NCI-H510A (cell line): ENCODE measurements at regions not wholly inside any gene's neighbourhood (a gene's known extent, or its start where the extent isn't known, plus 50 kb on each side); places are given as distances from the start of the nearest gene placed in this dataset.

Experiments used
- DNase-seq: peaks from one replicate; lab custom pipeline; 2025; lab: John Stamatoyannopoulos, UW

- DNase-seq = no peak
Measured at GRCh38 chr3:55242921-55243320, 244.2 kb downstream of the WNT5A start.

GRCh38 chr3:55241098-55241497 is 246.0 kb downstream of the WNT5A start:
- DNase-seq = no peak

DNA sequence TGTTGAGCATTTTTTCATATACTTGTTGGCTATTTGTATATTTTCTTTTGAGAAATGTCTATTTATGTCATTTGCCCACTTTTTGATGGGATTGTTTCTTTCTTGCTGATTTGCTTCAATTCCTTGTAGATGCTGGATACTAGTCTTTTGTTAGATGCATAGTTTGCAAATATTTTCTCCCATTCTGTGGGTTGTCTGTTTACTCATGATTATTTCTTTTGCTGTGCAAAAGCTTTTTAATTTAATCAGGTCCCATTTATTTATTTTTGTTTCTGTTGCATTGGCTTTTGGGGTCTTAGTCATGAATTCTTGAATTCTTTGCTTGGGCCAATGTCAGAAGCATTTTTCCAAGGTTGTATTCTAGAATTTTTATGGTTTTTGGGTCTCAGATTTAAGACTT is 251.7 kb downstream of the WNT5A start:
- DNase-seq = no peak

- no peak for DNase-seq
Measured at GRCh38 chr3:55226696-55227095, 260.4 kb downstream of the WNT5A start.

DNA sequence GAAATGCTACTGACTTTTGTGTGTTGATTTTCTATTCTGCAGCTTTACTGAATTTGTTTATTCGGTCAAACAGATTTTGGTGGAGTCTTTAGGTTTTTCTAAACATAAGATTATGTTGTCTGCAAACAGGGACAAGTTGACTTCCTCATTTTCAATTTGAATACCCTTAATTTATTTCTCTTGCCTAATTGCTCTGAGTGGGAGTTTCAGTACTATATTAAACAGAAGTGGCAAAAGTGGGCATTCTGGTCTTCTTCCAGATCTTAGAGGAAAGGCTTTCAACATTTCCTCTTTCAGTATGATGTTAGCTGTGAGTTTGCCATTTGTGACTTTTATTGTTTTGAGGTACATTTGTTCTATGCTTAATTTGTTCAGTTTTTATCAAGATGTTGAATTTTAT is 268.5 kb downstream of the WNT5A start:
- DNase-seq = no peak

GRCh38 chr3:55207744-55208143 is 279.4 kb downstream of the WNT5A start:
- no peak for DNase-seq

DNA sequence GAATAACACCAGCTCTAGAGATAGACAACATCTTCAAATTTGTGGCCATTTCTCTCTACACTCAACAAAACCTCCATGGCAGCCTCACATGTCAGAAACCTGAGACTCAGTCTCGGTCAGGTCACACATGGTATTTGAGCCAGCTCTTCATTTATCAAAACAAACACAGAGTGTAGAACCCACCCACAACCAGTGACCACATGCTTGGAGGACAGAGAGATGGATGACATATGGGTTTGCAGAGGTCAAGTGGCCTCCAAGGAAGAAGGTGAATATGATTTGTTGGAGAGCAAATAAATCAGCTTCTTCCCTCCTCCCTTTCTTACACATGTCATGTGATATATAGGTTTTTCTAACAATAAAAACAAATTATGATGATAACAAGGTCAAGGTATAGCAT is 278.1 kb upstream of the LRTM1 start:
- no peak for DNase-seq

GRCh38 chr3:55204417-55204816 is 276.6 kb upstream of the LRTM1 start:
- DNase-seq = no peak

- no peak for DNase-seq
Measured at GRCh38 chr3:55203546-55203945, 275.7 kb upstream of the LRTM1 start.

- no peak for DNase-seq
Measured at GRCh38 chr3:55203006-55203405, 275.1 kb upstream of the LRTM1 start.

DNA sequence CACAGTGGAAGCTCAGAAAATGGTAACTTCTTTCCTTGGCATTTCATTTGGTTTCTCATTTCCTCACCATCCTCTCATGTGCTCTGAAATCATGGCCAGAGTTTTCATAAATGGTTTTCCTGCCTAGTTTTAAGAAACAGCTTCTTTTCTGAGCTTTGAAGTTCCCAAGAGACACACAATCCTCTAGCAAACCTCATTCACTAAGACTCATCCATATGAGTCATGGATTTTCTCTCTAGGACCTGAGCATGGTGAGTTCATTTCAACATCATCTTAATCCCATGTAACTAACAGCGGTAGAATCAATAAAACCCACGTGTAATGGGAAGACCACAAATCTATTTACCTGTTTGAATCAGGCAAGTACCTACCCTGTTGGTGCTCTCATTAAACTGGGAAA is 274.5 kb upstream of the LRTM1 start:
- no peak for DNase-seq

- no peak for DNase-seq
Measured at GRCh38 chr3:55201779-55202178, 273.9 kb upstream of the LRTM1 start.

DNA sequence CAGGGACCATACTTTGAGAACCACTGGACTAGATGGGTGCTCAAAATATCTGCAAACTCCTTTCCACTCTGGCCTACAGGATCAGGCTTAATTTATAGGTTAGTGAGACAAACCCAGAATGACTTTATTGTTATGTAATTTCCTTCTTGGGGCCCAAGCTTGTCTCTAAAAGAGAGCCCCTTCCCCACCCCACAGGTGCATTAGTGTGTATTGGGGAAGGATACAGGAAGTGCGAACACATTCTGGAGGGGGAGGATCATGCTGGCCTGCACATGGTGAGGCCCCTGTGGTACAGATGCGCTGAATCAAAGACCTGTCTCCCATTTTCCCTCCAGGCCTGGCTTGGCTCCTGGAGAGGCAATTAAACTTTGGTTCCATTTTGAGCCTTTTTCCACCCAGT is 273.0 kb upstream of the LRTM1 start:
- no peak for DNase-seq

- no peak for DNase-seq
Measured at GRCh38 chr3:55198554-55198953, 270.7 kb upstream of the LRTM1 start.

GRCh38 chr3:55197021-55197420 is 269.2 kb upstream of the LRTM1 start:
- DNase-seq = no peak

GRCh38 chr3:55196495-55196894 is 268.6 kb upstream of the LRTM1 start:
- DNase-seq = no peak

DNA sequence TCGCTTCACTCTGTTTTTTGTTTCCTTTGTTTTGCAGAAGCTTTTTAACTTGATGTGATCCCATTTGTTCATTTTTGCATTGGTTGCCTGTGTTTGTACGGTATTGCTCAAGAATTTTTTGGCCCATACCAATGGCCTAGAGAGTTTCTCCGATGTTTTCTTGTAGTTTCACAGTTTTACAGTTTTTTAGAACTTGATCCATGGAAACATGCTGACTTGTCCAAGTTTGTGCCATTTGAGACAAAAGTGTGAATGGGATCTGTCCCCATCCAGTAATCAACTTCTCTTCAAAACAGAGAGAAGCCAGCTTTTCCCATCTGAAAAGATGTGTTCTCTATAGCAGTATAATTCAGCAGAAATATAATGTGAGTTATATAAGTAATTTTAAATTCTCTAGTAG is 266.5 kb upstream of the LRTM1 start:
- DNase-seq = no peak

DNA sequence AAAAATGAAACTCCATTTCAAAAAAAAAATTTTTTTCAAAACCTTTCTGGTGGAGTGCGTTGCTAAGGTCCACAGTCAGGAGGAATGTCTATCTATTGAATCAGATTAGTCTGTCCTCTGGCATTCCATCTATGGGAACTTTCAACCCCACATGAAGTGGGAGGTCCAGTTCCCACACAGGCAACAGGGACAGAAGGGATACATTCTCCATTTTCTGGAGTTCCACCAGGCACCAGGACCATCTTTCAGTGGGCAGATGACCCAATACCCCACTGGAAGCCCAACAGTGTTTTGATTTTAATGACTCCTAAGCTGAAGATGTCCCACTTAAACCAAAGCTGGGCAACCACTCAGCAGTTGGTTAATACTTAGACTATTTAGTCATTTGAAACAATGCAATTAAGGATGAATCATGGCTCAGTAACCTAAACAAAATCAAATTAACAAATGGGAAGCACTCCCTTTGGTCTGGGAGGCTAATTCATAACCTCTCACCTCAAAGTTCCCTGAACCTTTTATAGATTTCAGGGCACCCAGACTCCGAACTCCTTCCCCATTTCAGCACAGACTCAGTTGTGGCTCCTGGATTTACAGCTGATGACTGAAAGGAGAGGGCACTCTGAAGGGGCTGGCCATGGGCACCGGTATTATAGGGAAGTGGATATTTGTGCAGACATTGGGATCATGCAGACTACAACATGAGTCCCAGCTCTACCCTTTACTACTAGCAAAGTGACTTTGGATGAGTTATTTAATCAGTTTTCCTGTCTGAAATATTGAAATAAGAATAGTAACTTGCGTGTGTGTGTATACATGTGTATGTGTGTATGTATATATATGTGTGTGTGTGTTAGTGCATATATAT is 264.3 kb upstream of the LRTM1 start:
- DNase-seq = no peak

GRCh38 chr3:55190331-55190730 is 262.5 kb upstream of the LRTM1 start:
- no peak for DNase-seq

GRCh38 chr3:55189359-55189801 is 261.5 kb upstream of the LRTM1 start:
- DNase-seq = no peak

- DNase-seq = no peak
Measured at GRCh38 chr3:55185380-55185779, 257.5 kb upstream of the LRTM1 start.

GRCh38 chr3:55183201-55183600 is 255.3 kb upstream of the LRTM1 start:
- DNase-seq = no peak

DNA sequence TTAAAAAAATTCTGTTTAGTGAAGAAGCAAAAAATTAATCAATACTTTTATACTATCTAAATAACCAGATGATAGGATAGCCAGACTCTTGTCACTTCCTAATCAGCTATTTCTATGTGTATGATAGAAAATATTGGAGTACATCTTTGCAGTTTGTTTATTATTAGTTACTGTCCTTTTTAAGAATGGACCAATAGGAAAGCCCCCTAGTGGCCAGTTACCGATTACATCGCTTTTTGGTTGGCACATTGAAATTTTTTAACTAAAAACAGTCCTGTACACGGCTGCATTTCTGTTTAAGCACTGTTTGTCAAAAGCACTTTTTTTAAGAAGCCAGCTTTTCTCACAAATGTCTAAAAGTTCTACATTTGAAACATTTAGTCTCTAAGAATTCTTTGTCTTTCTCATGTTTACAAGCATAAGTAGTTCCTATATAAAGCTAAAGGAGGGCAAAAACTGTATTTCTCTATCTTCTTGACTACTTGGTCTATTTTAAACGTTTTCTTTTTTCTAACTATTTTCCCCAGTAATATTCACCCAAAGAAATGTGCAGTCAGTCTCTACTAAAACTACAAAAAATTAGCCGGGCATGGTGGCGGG is 253.2 kb upstream of the LRTM1 start:
- DNase-seq = no peak

- no peak for DNase-seq
Measured at GRCh38 chr3:55180161-55180560, 252.3 kb upstream of the LRTM1 start.
